ENCODE measurements at regions not wholly inside any gene's neighbourhood (a gene's known extent, or its start where the extent isn't known, plus 50 kb on each side); places are given as distances from the start of the nearest gene placed in this dataset.

DNA sequence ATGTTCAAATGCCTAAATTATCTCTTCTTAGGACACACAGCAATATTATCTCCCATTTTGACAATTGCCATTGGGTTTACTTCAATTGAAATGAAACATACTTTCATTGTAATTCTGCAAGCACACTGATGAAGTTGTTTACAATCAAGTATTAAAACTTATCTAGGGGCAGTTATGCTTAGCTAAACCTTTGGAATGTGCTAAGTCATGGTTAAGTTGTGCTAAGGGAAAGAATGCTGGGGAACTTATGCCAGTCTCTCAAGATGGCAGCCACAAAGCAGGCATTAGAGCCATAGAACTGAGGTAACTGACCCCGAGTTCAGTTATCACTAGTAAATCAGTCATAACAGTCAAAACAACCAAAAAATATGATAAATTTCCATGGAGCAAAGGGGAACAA, 59.1 kb upstream of the NT5E start:
- DNase-seq = no peak
- no peaks in the 10 kb centered on the region for H3K9me3 ChIP-seq
- no peak overlapping the region for H3K27ac ChIP-seq
- no peak overlapping the region for H3K4me3 ChIP-seq
- no peaks in the 10 kb centered on the region for H3K27me3 ChIP-seq
- TF ChIP-seq, protein P1, sequence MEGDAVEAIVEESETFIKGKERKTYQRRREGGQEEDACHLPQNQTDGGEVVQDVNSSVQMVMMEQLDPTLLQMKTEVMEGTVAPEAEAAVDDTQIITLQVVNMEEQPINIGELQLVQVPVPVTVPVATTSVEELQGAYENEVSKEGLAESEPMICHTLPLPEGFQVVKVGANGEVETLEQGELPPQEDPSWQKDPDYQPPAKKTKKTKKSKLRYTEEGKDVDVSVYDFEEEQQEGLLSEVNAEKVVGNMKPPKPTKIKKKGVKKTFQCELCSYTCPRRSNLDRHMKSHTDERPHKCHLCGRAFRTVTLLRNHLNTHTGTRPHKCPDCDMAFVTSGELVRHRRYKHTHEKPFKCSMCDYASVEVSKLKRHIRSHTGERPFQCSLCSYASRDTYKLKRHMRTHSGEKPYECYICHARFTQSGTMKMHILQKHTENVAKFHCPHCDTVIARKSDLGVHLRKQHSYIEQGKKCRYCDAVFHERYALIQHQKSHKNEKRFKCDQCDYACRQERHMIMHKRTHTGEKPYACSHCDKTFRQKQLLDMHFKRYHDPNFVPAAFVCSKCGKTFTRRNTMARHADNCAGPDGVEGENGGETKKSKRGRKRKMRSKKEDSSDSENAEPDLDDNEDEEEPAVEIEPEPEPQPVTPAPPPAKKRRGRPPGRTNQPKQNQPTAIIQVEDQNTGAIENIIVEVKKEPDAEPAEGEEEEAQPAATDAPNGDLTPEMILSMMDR (IDR thresholded peaks at IDR 0.05) = no peak
- peaks cover 0 to 10% (median 0%) of the 10 kb centered on the region in 4 donors for H3K4me1 ChIP-seq
- intact Hi-C loops (cut with DNase I; ENCODE audit: low total_unique reads) = no loop called here
- H3K36me3 ChIP-seq = no peaks in the 10 kb centered on the region

DNA sequence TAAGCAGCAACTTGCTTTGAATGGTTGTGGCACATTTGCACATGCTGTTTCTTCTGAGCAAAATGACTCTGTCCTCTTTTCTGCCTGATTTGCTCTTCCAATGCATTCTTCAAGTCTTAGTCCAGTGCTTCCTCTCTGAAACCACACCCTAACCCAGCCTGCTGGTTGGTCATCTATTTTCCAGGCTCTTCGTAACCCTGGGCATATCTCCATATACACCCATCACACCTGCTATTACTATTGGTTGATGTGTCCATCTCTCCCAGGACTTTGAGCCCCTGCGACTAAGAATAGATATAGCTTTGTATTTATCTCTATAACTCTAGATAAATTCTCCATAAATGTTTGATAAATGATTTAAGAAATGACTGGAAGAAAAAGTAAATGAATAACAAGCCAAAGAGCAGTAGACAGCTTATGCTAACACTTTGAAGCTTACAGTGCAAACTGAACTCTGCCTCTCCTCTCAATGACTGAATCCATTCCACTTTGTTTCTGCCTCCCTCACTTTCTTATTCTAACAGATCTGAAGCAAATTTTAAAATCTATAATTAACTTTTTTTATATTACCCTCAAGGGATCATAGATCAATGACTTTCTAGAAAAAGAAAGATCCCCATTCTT, 59.7 kb upstream of the NT5E start:
- Histone ChIP-seq H3K4me3 (no peak overlapping the region), H3K27me3 (no peaks in the 10 kb centered on the region), H3K4me1 (peaks cover 0 to 5% (median 0%) of the 10 kb centered on the region in 4 donors), H3K36me3 (no peaks in the 10 kb centered on the region), H3K9me3 (no peaks in the 10 kb centered on the region), H3K27ac (no peak overlapping the region)
- TF ChIP-seq, protein P1 (IDR thresholded peaks at IDR 0.05) = no peak
- DNase-seq = no peak
- intact Hi-C loops (cut with DNase I; ENCODE audit: low total_unique reads) = no loop called here

DNA sequence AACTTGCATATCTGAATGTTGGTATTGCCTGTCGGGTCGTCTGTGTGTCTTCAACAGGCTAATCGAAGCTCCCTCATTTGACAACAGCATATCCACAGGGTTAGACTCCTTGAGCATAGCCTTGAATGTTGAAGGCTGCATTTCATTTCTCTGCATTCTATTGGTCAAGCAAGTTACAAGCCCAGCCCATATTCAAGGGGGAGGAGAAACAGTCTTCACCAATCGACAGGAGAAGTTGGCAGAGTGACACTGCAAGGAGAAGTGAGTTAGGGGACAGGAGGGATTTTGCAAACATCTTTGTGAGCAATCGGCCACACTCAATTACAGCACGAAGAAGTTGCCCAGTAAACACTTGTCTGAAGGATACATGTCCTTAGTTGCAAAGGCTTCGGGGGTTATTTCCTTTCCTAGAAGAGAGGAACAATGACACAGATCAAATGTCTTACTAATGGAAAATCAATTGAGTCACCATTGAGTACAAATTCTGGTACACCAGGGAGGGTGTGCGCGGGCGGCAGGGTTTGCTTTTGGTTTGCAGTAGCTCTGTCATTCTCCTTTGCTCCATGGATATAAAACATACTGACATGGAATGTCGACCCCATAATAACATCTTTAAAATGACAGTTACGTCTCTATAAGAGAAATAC, 60.6 kb upstream of the NT5E start:
- H3K4me1 ChIP-seq = no peaks in the 10 kb centered on the region
- H3K27me3 ChIP-seq = no peaks in the 10 kb centered on the region
- intact Hi-C loops (cut with DNase I; ENCODE audit: low total_unique reads) = no loop called here
- DNase-seq = no peak
- H3K9me3 ChIP-seq = no peaks in the 10 kb centered on the region
- H3K36me3 ChIP-seq = no peaks in the 10 kb centered on the region
- H3K27ac ChIP-seq = no peak overlapping the region
- TF ChIP-seq, protein P1 (IDR thresholded peaks at IDR 0.05) = no peak
- H3K4me3 ChIP-seq = no peak overlapping the region

DNA sequence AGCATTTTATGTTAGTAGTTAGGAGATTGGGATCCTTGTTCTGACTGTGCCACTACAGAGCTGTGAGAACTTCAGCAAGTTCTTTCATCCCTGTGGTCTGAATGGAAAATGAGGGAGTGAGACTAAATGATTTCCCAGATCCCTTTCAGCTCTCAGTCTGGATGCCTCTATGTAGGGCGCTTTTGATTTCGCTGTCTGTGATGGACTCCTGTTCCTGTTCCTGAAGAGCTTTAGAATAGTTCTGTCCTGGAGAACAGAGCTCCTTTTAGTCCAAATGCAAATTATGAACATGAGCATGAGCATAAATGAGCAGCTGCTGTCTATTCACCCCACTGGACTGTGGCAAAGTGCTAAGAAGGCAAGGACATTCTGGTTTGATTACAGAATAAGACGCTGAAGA, 61.4 kb upstream of the NT5E start:
- DNase-seq = no peak
- Histone ChIP-seq H3K36me3 (no peaks in the 10 kb centered on the region), H3K27ac (no peak overlapping the region), H3K4me3 (no peak overlapping the region), H3K9me3 (no peaks in the 10 kb centered on the region), H3K27me3 (no peaks in the 10 kb centered on the region), H3K4me1 (no peaks in the 10 kb centered on the region)
- intact Hi-C loops (cut with DNase I; ENCODE audit: low total_unique reads) = no loop called here
- TF ChIP-seq, protein P1 (IDR thresholded peaks at IDR 0.05) = no peak

DNA sequence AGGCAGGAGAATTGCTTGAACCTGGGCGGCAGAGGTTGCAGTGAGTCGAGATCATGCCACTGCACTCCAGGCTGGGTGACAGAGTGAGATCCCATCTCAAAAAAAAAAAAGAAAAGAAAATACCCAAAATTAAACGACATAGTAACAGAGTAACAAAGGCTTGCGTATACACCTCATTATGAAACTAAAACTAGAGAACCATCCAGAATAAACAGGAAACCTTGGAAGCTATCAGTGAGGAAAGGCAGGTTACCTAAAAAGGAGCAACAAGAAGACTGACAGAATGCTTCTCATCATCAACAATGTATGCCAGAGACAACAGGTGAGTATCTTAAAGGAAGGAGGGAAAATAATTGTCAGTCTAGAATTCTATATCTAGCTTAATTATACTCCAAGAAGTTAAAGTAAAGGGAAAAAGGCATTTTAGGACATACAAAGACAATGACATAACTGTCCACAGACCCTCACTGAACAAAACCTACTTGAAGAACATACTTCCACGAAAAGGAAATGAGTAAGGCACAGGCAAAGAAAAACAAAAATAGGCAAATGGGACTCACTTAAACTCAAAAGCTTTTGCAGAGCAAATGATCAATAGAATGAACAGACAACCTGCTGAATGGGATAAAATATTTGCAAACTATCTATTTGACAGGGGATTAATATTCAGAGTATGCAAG, 64.1 kb upstream of the NT5E start:
- no peak for DNase-seq
- H3K9me3 ChIP-seq = no peaks in the 10 kb centered on the region
- H3K27ac ChIP-seq = no peak overlapping the region
- H3K27me3 ChIP-seq = no peaks in the 10 kb centered on the region
- H3K36me3 ChIP-seq = no peaks in the 10 kb centered on the region
- no peak overlapping the region for H3K4me3 ChIP-seq
- H3K4me1 ChIP-seq = no peaks in the 10 kb centered on the region
- TF ChIP-seq, protein P1 (IDR thresholded peaks at IDR 0.05) = no peak
- intact Hi-C loops (cut with DNase I; ENCODE audit: low total_unique reads) = no loop called here

All from tibial artery (tissue), 4 donors.